Neural progenitor cell (in vitro differentiated cells): ENCODE measurements at regions not wholly inside any gene's neighbourhood (a gene's known extent, or its start where the extent isn't known, plus 50 kb on each side); places are given as distances from the start of the nearest gene placed in this dataset.

Source experiments
- DNase-seq: peaks from one replicate; pipeline ENCODE4 v3.0.0-alpha.2; 2016; ENCODE audit warnings: low spot score
- H2AFZ ChIP-seq: fragments of 200-600 bp; sonication (generic); replicated peaks from 2 replicates; pipeline ENCODE4 v1.6.1; 2016; ENCODE audit warnings: antibody characterized with exemption
- H3F3A ChIP-seq: fragments of 200-600 bp; sonication (generic); 2 replicates; pipeline ENCODE4 v1.6.1; 2016; ENCODE audit warnings: antibody characterized with exemption, low read depth
- H3K27ac ChIP-seq: fragments of 200-600 bp; sonication (generic); 2 replicates; pipeline ENCODE4 v1.5.1; 2016; ENCODE audit warnings: mild to moderate bottlenecking
- H3K27me3 ChIP-seq: fragments of 200-600 bp; sonication (generic); 2 replicates; pipeline ENCODE4 v1.6.1; 2016; ENCODE audit warnings: mild to moderate bottlenecking, moderate library complexity
- H3K36me3 ChIP-seq: fragments of 200-600 bp; sonication (generic); 2 replicates; pipeline ENCODE4 v1.5.1; 2016
- H3K4me1 ChIP-seq: fragments of 200-600 bp; sonication (generic); 2 replicates; pipeline ENCODE4 v1.6.1; 2016; ENCODE audit warnings: mixed run types
- H3K4me2 ChIP-seq: fragments of 200-600 bp; sonication (generic); 2 replicates; pipeline ENCODE4 v1.6.1; 2016
- H3K4me3 ChIP-seq: fragments of 200-600 bp; sonication (generic); 2 replicates; pipeline ENCODE4 v1.5.1; 2016
- H3K79me2 ChIP-seq: fragments of 200-600 bp; sonication (generic); 2 replicates; pipeline ENCODE4 v1.6.1; 2016; ENCODE audit warnings: low read depth
- H3K9ac ChIP-seq: fragments of 200-600 bp; sonication (generic); 2 replicates; pipeline ENCODE4 v1.6.1; 2016
- H3K9me3 ChIP-seq: fragments of 200-600 bp; sonication (generic); 2 replicates; pipeline ENCODE4 v1.5.1; 2016; ENCODE audit warnings: low read depth
- H4K20me1 ChIP-seq: fragments of 200-600 bp; sonication (generic); 2 replicates; pipeline ENCODE4 v1.6.1; 2016; ENCODE audit warnings: low read depth
- H3K27ac Mint-ChIP-seq: 3 replicates; pipeline ENCODE4 v1.8.0; 2021; ENCODE audit warnings: mixed read lengths
- H3K27me3 Mint-ChIP-seq: 2 replicates; pipeline ENCODE4 v1.8.0; 2022; ENCODE audit warnings: low read depth, mild to moderate bottlenecking, inconsistent platforms, moderate library complexity, mixed read lengths; ENCODE audit not compliant: insufficient read depth
- H3K36me3 Mint-ChIP-seq: 3 replicates; pipeline ENCODE4 v1.8.0; 2021; ENCODE audit warnings: mixed read lengths
- H3K4me1 Mint-ChIP-seq: 3 replicates; pipeline ENCODE4 v1.8.0; 2021; ENCODE audit warnings: mixed read lengths
- H3K4me3 Mint-ChIP-seq: 3 replicates; pipeline ENCODE4 v1.8.0; 2021; ENCODE audit warnings: mild to moderate bottlenecking, moderate library complexity, mixed read lengths
- H3K9me3 Mint-ChIP-seq: 3 replicates; pipeline ENCODE4 v1.8.0; 2020; ENCODE audit warnings: mixed read lengths
- CTCF ChIP-seq: fragments of 200-600 bp; sonication (generic); IDR thresholded peaks from 2 replicates; pipeline ENCODE4 v1.5.1; 2017; ENCODE audit warnings: antibody characterized with exemption, mild to moderate bottlenecking
- EZH2 ChIP-seq: fragments of 200-600 bp; sonication (generic); IDR thresholded peaks from 2 replicates; pipeline ENCODE4 v1.6.1; 2017; ENCODE audit warnings: antibody characterized with exemption, mild to moderate bottlenecking, moderate library complexity
- EZH2phosphoT487 ChIP-seq: fragments of 200-600 bp; sonication (generic); IDR thresholded peaks from 2 replicates; pipeline ENCODE4 v1.6.1; 2017; ENCODE audit warnings: antibody characterized with exemption

DNA sequence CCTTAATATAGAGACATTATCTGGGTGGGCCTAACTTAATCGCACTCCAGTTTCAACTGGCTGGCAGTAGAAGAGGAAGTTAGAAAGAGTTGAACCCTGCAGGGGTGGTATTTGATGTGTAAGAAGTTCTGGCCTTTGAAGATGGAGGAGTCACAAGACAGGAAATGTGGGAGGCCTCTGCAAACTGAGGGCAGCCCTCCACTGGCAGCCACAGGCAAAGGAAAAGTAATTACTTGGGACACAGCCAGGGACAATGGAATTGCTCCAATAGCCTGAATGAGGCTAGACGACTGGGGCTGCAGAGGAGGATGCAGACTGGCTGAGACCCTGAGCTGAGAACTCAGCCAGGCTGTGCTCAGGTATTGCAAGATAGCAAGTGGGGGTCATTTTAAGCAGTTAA, 703.3 kb upstream of the ARGLU1 start:
- Mint-ChIP-seq H3K27ac (peak overlapping the region; percentile 6), H3K4me3 (no peak overlapping the region), H3K36me3 (no peaks in the 10 kb centered on the region), H3K9me3 (no peaks in the 10 kb centered on the region), H3K27me3 (peaks cover 2% of the 10 kb centered on the region), H3K4me1 (peaks cover 6% of the 10 kb centered on the region)
- no peak overlapping the region for H3K27ac ChIP-seq
- H4K20me1 ChIP-seq = no peaks in the 10 kb centered on the region
- no peak overlapping the region for H3K9ac ChIP-seq
- DNase-seq = peak; percentile 76
- no peaks in the 10 kb centered on the region for H3K27me3 ChIP-seq
- H2AFZ ChIP-seq = peak overlapping the region; percentile 23
- H3K4me1 ChIP-seq = peaks cover 6% of the 10 kb centered on the region
- no peaks in the 10 kb centered on the region for H3K79me2 ChIP-seq
- TF ChIP-seq EZH2 (no peak), CTCF (no peak), EZH2phosphoT487 (no peak)
- no peaks in the 10 kb centered on the region for H3K36me3 ChIP-seq
- no peaks in the 10 kb centered on the region for H3K9me3 ChIP-seq
- peaks cover 3% of the 10 kb centered on the region for H3F3A ChIP-seq
- H3K4me2 ChIP-seq = no peak overlapping the region
- no peak overlapping the region for H3K4me3 ChIP-seq

DNA sequence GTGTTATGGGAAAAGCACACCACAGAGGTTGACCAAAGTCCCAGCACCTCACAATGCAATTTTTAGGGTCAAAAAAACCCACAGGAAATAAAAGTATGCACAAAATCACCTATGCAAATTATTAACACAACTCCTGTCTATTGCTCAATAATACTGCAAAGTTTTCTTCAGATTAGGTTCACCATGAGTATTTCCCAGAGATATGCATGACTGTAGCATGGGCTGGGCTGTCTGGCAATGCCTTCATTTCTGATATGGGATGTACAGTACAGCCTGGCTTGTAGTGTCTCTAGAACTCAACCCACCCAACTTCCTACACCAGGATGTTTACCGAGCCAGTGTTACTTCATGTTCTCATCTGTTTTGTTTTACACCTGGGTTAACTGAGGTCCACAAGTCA, 698.7 kb upstream of the ARGLU1 start:
- no peaks in the 10 kb centered on the region for H3K9me3 Mint-ChIP-seq
- Histone ChIP-seq H3K9me3 (no peaks in the 10 kb centered on the region), H3K79me2 (no peaks in the 10 kb centered on the region), H3K36me3 (no peaks in the 10 kb centered on the region), H3F3A (peaks cover 3% of the 10 kb centered on the region), H4K20me1 (no peaks in the 10 kb centered on the region), H2AFZ (no peak overlapping the region), H3K4me3 (no peak overlapping the region), H3K27me3 (no peaks in the 10 kb centered on the region), H3K9ac (no peak overlapping the region), H3K27ac (no peak overlapping the region), H3K4me1 (peaks cover 6% of the 10 kb centered on the region), H3K4me2 (no peak overlapping the region)
- TF ChIP-seq EZH2 = no peak
- TF ChIP-seq CTCF = no peak
- no peak for TF ChIP-seq EZH2phosphoT487
- H3K4me1 Mint-ChIP-seq = peaks cover 6% of the 10 kb centered on the region
- no peaks in the 10 kb centered on the region for H3K36me3 Mint-ChIP-seq
- H3K27me3 Mint-ChIP-seq = peaks cover 2% of the 10 kb centered on the region
- H3K4me3 Mint-ChIP-seq = no peak overlapping the region
- no peak overlapping the region for H3K27ac Mint-ChIP-seq
- no peak for DNase-seq

DNA sequence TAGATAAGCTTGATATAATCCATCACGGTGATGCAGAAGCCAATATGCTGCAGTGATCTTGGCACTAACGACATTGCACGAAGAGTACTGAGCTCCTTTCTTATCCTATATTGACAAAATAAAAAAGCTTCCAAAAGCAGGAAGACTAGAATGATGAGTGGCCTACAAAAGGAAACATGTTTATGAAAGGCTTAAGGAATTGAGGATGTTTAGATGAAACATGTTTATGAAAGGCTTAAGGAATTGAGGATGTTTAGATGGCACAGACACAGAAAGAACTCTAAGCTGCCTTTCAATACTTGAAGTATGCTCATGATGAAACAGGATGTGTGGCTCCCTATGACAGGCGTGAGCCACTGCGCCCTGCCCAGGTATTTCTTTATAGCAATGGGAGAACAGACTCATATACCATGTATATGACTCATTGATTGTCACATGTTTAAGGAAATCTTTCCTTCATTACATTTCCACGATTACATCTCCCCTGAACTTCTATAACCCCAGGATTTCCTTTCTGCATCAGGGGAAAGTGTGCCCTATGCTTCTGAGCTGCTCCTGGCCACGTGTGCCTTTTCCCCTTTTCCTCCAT, 690.8 kb upstream of the ARGLU1 start:
- H3K4me3 ChIP-seq = no peak overlapping the region
- no peaks in the 10 kb centered on the region for H3F3A ChIP-seq
- no peak overlapping the region for H3K4me3 Mint-ChIP-seq
- peaks cover 5% of the 10 kb centered on the region for H3K4me1 ChIP-seq
- no peaks in the 10 kb centered on the region for H3K4me1 Mint-ChIP-seq
- no peaks in the 10 kb centered on the region for H3K9me3 Mint-ChIP-seq
- no peak overlapping the region for H3K4me2 ChIP-seq
- H3K9ac ChIP-seq = no peak overlapping the region
- TF ChIP-seq CTCF = no peak
- TF ChIP-seq EZH2 = no peak
- no peak for TF ChIP-seq EZH2phosphoT487
- H4K20me1 ChIP-seq = no peaks in the 10 kb centered on the region
- H3K79me2 ChIP-seq = no peaks in the 10 kb centered on the region
- no peak overlapping the region for H2AFZ ChIP-seq
- H3K36me3 Mint-ChIP-seq = no peaks in the 10 kb centered on the region
- no peaks in the 10 kb centered on the region for H3K36me3 ChIP-seq
- no peak overlapping the region for H3K27ac Mint-ChIP-seq
- H3K27ac ChIP-seq = no peak overlapping the region
- H3K27me3 Mint-ChIP-seq = no peaks in the 10 kb centered on the region
- DNase-seq = no peak
- H3K9me3 ChIP-seq = no peaks in the 10 kb centered on the region
- H3K27me3 ChIP-seq = no peaks in the 10 kb centered on the region
